OCI-LY1 (cell line): ENCODE measurements at regions not wholly inside any gene's neighbourhood (a gene's known extent, or its start where the extent isn't known, plus 50 kb on each side); places are given as distances from the start of the nearest gene placed in this dataset.

Experiments used
- H2AFZ ChIP-seq: fragments of 200-600 bp; sonication (generic), shearing (Covaris generic); 2 replicates; pipeline ENCODE4 v1.6.0; 2014; ENCODE audit warnings: antibody characterized with exemption, mild to moderate bottlenecking, low read length
- H3F3A ChIP-seq: fragments of 200-600 bp; sonication (generic), shearing (Covaris generic); 2 replicates; pipeline ENCODE4 v1.6.0; 2014; ENCODE audit warnings: mild to moderate bottlenecking, antibody characterized with exemption, low read length, moderate library complexity; ENCODE audit not compliant: insufficient read depth
- H3K27ac ChIP-seq: fragments of 200-600 bp; sonication (generic); 2 replicates; pipeline ENCODE4 v1.5.1; 2014; ENCODE audit warnings: low read length, mixed run types, mild to moderate bottlenecking, low read depth; ENCODE audit not compliant: poor library complexity, severe bottlenecking
- H3K27me3 ChIP-seq: fragments of 200-600 bp; sonication (generic); 2 replicates; pipeline ENCODE4 v1.6.0; 2014; ENCODE audit warnings: antibody characterized with exemption, mild to moderate bottlenecking, low read length, moderate library complexity; ENCODE audit not compliant: insufficient read depth
- H3K36me3 ChIP-seq: fragments of 200-600 bp; sonication (generic); 2 replicates; pipeline ENCODE4 v1.6.1; 2014; ENCODE audit warnings: mild to moderate bottlenecking, antibody characterized with exemption, low read length, moderate library complexity, mixed read lengths; ENCODE audit not compliant: insufficient read depth
- H3K4me1 ChIP-seq: fragments of 200-600 bp; sonication (generic); 2 replicates; pipeline ENCODE4 v1.5.1; 2014; ENCODE audit warnings: mild to moderate bottlenecking, low read length, moderate library complexity; ENCODE audit not compliant: insufficient read depth, severe bottlenecking
- H3K4me2 ChIP-seq: fragments of 200-600 bp; sonication (generic), shearing (Covaris generic); 2 replicates; pipeline ENCODE4 v1.6.1; 2014; ENCODE audit warnings: low read length
- H3K4me3 ChIP-seq: fragments of 200-600 bp; sonication (generic); 2 replicates; pipeline ENCODE4 v1.5.1; 2014; ENCODE audit warnings: low read length, low read depth, mild to moderate bottlenecking, mixed read lengths; ENCODE audit not compliant: poor library complexity, severe bottlenecking
- H3K79me2 ChIP-seq: fragments of 200-600 bp; shearing (Covaris generic); 2 replicates; pipeline ENCODE4 v1.6.1; 2016; ENCODE audit warnings: mixed run types, low read length, mixed read lengths; ENCODE audit not compliant: insufficient read depth
- H3K9ac ChIP-seq: fragments of 200-600 bp; sonication (generic), shearing (Covaris generic); 2 replicates; pipeline ENCODE4 v1.6.1; 2014; ENCODE audit warnings: mild to moderate bottlenecking, low read length, mixed read lengths
- H3K9me2 ChIP-seq: fragments of 200-600 bp; sonication (generic), shearing (Covaris generic); 2 replicates; pipeline ENCODE4 v1.6.1; 2014; ENCODE audit warnings: low read depth, mild to moderate bottlenecking, low read length, mixed read lengths
- H3K9me3 ChIP-seq: fragments of 200-600 bp; shearing (Covaris generic); 2 replicates; pipeline ENCODE4 v1.6.1; 2014; ENCODE audit warnings: low read length, mixed read lengths
- H4K20me1 ChIP-seq: fragments of 200-600 bp; sonication (generic), shearing (Covaris generic); 2 replicates; pipeline ENCODE4 v1.6.0; 2016; ENCODE audit warnings: mild to moderate bottlenecking, low read length; ENCODE audit not compliant: insufficient read depth
- EZH2 ChIP-seq: fragments of 200-600 bp; sonication (generic), shearing (Covaris generic); IDR thresholded peaks from 2 replicates; pipeline ENCODE4 v1.8.0; 2017; ENCODE audit warnings: borderline replicate concordance, mixed run types, mild to moderate bottlenecking, antibody characterized with exemption, low read length, moderate library complexity, mixed read lengths
- TF ChIP-seq, protein P1 (sequence below): fragments of 200-600 bp; sonication (generic), shearing (Covaris generic); IDR thresholded peaks from 2 replicates; pipeline ENCODE4 v1.5.1; 2017; ENCODE audit warnings: mild to moderate bottlenecking, antibody characterized with exemption, low read length, moderate library complexity, mixed read lengths

- no peaks in the 10 kb centered on the region for H3K4me1 ChIP-seq
- no peaks in the 10 kb centered on the region for H3K9me2 ChIP-seq
- no peak overlapping the region for H2AFZ ChIP-seq
- no peak overlapping the region for H3K4me3 ChIP-seq
- no peaks in the 10 kb centered on the region for H3K79me2 ChIP-seq
- H3K27me3 ChIP-seq: no peaks in the 10 kb centered on the region
- no peak overlapping the region for H3K9ac ChIP-seq
- H4K20me1 ChIP-seq: no peaks in the 10 kb centered on the region
- H3K9me3 ChIP-seq: no peaks in the 10 kb centered on the region
- H3F3A ChIP-seq: no peaks in the 10 kb centered on the region
- TF ChIP-seq, protein P1, sequence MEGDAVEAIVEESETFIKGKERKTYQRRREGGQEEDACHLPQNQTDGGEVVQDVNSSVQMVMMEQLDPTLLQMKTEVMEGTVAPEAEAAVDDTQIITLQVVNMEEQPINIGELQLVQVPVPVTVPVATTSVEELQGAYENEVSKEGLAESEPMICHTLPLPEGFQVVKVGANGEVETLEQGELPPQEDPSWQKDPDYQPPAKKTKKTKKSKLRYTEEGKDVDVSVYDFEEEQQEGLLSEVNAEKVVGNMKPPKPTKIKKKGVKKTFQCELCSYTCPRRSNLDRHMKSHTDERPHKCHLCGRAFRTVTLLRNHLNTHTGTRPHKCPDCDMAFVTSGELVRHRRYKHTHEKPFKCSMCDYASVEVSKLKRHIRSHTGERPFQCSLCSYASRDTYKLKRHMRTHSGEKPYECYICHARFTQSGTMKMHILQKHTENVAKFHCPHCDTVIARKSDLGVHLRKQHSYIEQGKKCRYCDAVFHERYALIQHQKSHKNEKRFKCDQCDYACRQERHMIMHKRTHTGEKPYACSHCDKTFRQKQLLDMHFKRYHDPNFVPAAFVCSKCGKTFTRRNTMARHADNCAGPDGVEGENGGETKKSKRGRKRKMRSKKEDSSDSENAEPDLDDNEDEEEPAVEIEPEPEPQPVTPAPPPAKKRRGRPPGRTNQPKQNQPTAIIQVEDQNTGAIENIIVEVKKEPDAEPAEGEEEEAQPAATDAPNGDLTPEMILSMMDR: no peak
- no peak for TF ChIP-seq EZH2
- no peak overlapping the region for H3K27ac ChIP-seq
- no peak overlapping the region for H3K4me2 ChIP-seq
- no peaks in the 10 kb centered on the region for H3K36me3 ChIP-seq
These were observed 1215.8 kb downstream of the RAPGEF2 start for GRCh38 chr4:160318567-160319220.

- Histone ChIP-seq H3K9me3 (no peaks in the 10 kb centered on the region), H3K27ac (no peak overlapping the region), H3K79me2 (no peaks in the 10 kb centered on the region), H3K9ac (no peak overlapping the region), H3K4me2 (no peak overlapping the region), H2AFZ (no peak overlapping the region), H3F3A (no peaks in the 10 kb centered on the region), H3K27me3 (no peaks in the 10 kb centered on the region), H3K36me3 (no peaks in the 10 kb centered on the region), H3K4me1 (no peaks in the 10 kb centered on the region), H3K9me2 (no peaks in the 10 kb centered on the region), H3K4me3 (no peak overlapping the region), H4K20me1 (no peaks in the 10 kb centered on the region)
- no peak for TF ChIP-seq EZH2
- TF ChIP-seq, protein P1: no peak
These were observed 1216.5 kb downstream of the RAPGEF2 start for GRCh38 chr4:160319221-160319867.

- Histone ChIP-seq H3K79me2 (no peaks in the 10 kb centered on the region), H2AFZ (no peak overlapping the region), H4K20me1 (no peaks in the 10 kb centered on the region), H3K4me3 (no peak overlapping the region), H3K4me1 (no peaks in the 10 kb centered on the region), H3K9me2 (no peaks in the 10 kb centered on the region), H3K27me3 (no peaks in the 10 kb centered on the region), H3K9me3 (no peaks in the 10 kb centered on the region), H3F3A (no peaks in the 10 kb centered on the region), H3K27ac (no peak overlapping the region), H3K4me2 (no peak overlapping the region), H3K36me3 (no peaks in the 10 kb centered on the region), H3K9ac (no peak overlapping the region)
- TF ChIP-seq, protein P1: no peak
- TF ChIP-seq EZH2: no peak
These were observed 1217.0 kb downstream of the RAPGEF2 start for GRCh38 chr4:160319868-160320260.
